Astrocyte (in vitro differentiated cells and primary cell): ENCODE measurements at regions not wholly inside any gene's neighbourhood (a gene's known extent, or its start where the extent isn't known, plus 50 kb on each side); places are given as distances from the start of the nearest gene placed in this dataset.

Source experiments
- CTCF ChIP-seq: IDR thresholded peaks from 2 replicates; pipeline ENCODE4 v1.5.1; 2011; ENCODE audit warnings: low read depth, mild to moderate bottlenecking, inconsistent platforms, low read length, moderate library complexity; ENCODE audit not compliant: insufficient read depth
- EZH2 ChIP-seq: IDR thresholded peaks from 2 replicates; pipeline ENCODE4 v1.6.1; 2012; ENCODE audit warnings: mild to moderate bottlenecking, low read length, inconsistent platforms; ENCODE audit not compliant: insufficient read depth

GRCh38 chr10:57809961-57810360, 457.7 kb downstream of the IPMK start:
- TF ChIP-seq CTCF (no peak), EZH2 (no peak)
